Endothelial cell of umbilical vein (primary cell): ENCODE measurements at regions not wholly inside any gene's neighbourhood (a gene's known extent, or its start where the extent isn't known, plus 50 kb on each side); places are given as distances from the start of the nearest gene placed in this dataset.

ENCODE experiments used
- BruUV-seq: library from RNA; stranded (reverse); fragments of 400-500 nt; replicated peaks from 2 replicates; lab custom pipeline; 2021; lab: Mats Ljungman, UMichigan
- CTCF ChIA-PET: fragments of 300-600, 350-600 bp; sonication (Branson Sonifier 250); formaldehyde crosslinking; loops from one replicate; lab custom pipeline; 2021; ENCODE audit warnings: antibody characterized with exemption, inconsistent platforms; lab: Charles Lee
- POLR2A ChIA-PET: fragments of 300-600, 350-600 bp; sonication (Branson Sonifier 250); formaldehyde crosslinking; loops from one replicate; lab custom pipeline; 2021; ENCODE audit warnings: antibody characterized with exemption, inconsistent platforms; lab: Charles Lee
- DNase-seq: peaks from one replicate; pipeline ENCODE4 v3.0.0-alpha.2; 2011; ENCODE audit warnings: low read depth, low spot score
- FAIRE-seq: peaks from 2 replicates; lab custom pipeline; 2011; peaks lifted over from hg19 to GRCh38; lab: Jason Lieb, UNC
- H2AFZ ChIP-seq: 2 replicates; pipeline ENCODE4 v1.6.0; 2012; ENCODE audit warnings: low read depth, low read length, control low read depth, inconsistent platforms
- H3K27ac ChIP-seq: 2 replicates; pipeline ENCODE4 v1.5.1; 2011; ENCODE audit warnings: low read depth, mild to moderate bottlenecking, control low read depth, low read length, moderate library complexity; ENCODE audit not compliant: insufficient read depth
- H3K27me3 ChIP-seq, 2 experiments: 2 replicates each; pipeline versions ENCODE4 v1.6.0 to v1.6.1; 2011; ENCODE audit warnings: low read length in 2 of 2, mixed read lengths in 1 of 2; ENCODE audit not compliant: control insufficient read depth in 2 of 2, insufficient read depth in 2 of 2
- H3K36me3 ChIP-seq, 2 experiments: 2 replicates in 1 of 2; 3 replicates in 1 of 2; pipeline ENCODE4 v1.5.1; 2011; ENCODE audit warnings: low read length in 2 of 2, mild to moderate bottlenecking in 1 of 2, moderate library complexity in 1 of 2; ENCODE audit not compliant: control insufficient read depth in 2 of 2, insufficient read depth in 2 of 2; ENCODE audit errors: extremely low read depth in 1 of 2
- H3K4me1 ChIP-seq: 3 replicates; pipeline ENCODE4 v1.5.1; 2011; ENCODE audit warnings: mild to moderate bottlenecking, low read length; ENCODE audit not compliant: control insufficient read depth, insufficient read depth; ENCODE audit errors: extremely low read depth
- H3K4me2 ChIP-seq: 2 replicates; pipeline ENCODE4 v1.6.1; 2011; ENCODE audit warnings: low read length, control low read depth, mixed read lengths; ENCODE audit not compliant: insufficient read depth
- H3K4me3 ChIP-seq, 3 experiments: fragments of 200-600 bp in 1 of 3; sonication (generic), shearing (Covaris generic) in 1 of 3; replicated peaks in 1 of 3; 2 replicates each; pipeline ENCODE4 v1.5.1; 2011 to 2016; ENCODE audit warnings: control low read depth in 3 of 3, low read length in 3 of 3, mild to moderate bottlenecking in 2 of 3, inconsistent platforms in 1 of 3, low read depth in 1 of 3, moderate library complexity in 1 of 3; ENCODE audit not compliant: insufficient read depth in 1 of 3
- H3K79me2 ChIP-seq: 2 replicates; pipeline ENCODE4 v1.6.0; 2012; ENCODE audit warnings: low read length, inconsistent platforms; ENCODE audit not compliant: control insufficient read depth, insufficient read depth
- H3K9ac ChIP-seq: replicated peaks from 2 replicates; pipeline ENCODE3; 2011; ENCODE audit warnings: low read length, control low read depth; ENCODE audit not compliant: insufficient read depth; ENCODE audit errors: extremely low read depth
- H3K9me1 ChIP-seq: replicated peaks from 3 replicates; pipeline ENCODE4 v1.6.0; 2011; ENCODE audit warnings: mild to moderate bottlenecking, low read length; ENCODE audit not compliant: control insufficient read depth, insufficient read depth; ENCODE audit errors: extremely low read depth
- H3K9me3 ChIP-seq: replicated peaks from 2 replicates; pipeline ENCODE4 v1.5.1; 2012; ENCODE audit warnings: low read length, inconsistent platforms; ENCODE audit not compliant: control insufficient read depth, insufficient read depth
- H4K20me1 ChIP-seq: replicated peaks from 2 replicates; pipeline ENCODE3; 2011; ENCODE audit warnings: mild to moderate bottlenecking, low read length; ENCODE audit not compliant: control insufficient read depth, insufficient read depth; ENCODE audit errors: extremely low read depth
- EZH2 ChIP-seq: IDR thresholded peaks from 2 replicates; pipeline ENCODE4 v1.6.1; 2012; ENCODE audit warnings: borderline replicate concordance, low read depth, mild to moderate bottlenecking, moderate library complexity, low read length, inconsistent platforms; ENCODE audit not compliant: severe bottlenecking
- FOS ChIP-seq: IDR thresholded peaks from 2 replicates; pipeline ENCODE4 v1.6.1; 2011; ENCODE audit warnings: mild to moderate bottlenecking, low read length, moderate library complexity, borderline replicate concordance; ENCODE audit not compliant: insufficient read depth
- GATA2 ChIP-seq: IDR thresholded peaks from 2 replicates; pipeline ENCODE4 v1.7.0; 2011; ENCODE audit warnings: low read depth, mild to moderate bottlenecking, moderate library complexity, mixed read lengths, low read length; ENCODE audit not compliant: insufficient read length, insufficient read depth
- JUN ChIP-seq: IDR thresholded peaks from 2 replicates; pipeline ENCODE4 v1.6.1; 2011; ENCODE audit warnings: borderline replicate concordance, low read depth; ENCODE audit not compliant: insufficient read length, insufficient read depth
- MYC ChIP-seq: IDR thresholded peaks from one replicate; pipeline ENCODE4 v1.6.1; 2011; ENCODE audit warnings: mild to moderate bottlenecking, low read depth, low read length
- POLR2A ChIP-seq: IDR thresholded peaks from 2 replicates; pipeline ENCODE4 v1.6.1; 2012; ENCODE audit warnings: low read depth, mild to moderate bottlenecking, control low read depth, low read length
- POLR2AphosphoS5 ChIP-seq: IDR thresholded peaks from 2 replicates; pipeline ENCODE4 v1.6.1; 2012; ENCODE audit warnings: low read depth, mild to moderate bottlenecking, control low read depth, low read length, moderate library complexity; ENCODE audit not compliant: insufficient read depth
- dilution Hi-C: fragments of 300-500 bp; cut with MboI; formaldehyde crosslinking; loops from one replicate; pipeline ENCODE4 v1.15.0; 2019; ENCODE audit warnings: low sequenced_read_pairs; ENCODE audit not compliant: extremely low pct_ligation_motif_present
- intact Hi-C: fragments of 100-400 bp; cut with micrococcal nuclease; formaldehyde crosslinking; loops from one replicate; pipeline ENCODE4 v1.10.0; 2022
- TF ChIP-seq, protein P1 (sequence below): IDR thresholded peaks from 2 replicates; pipeline ENCODE4 v1.6.1; 2011; ENCODE audit not compliant: insufficient read depth, insufficient read length
- TF ChIP-seq, protein P2 (sequence below), 2 donors: IDR thresholded peaks; 1 replicate in 1 of 2; 2 replicates in 1 of 2; pipeline ENCODE4 v1.5.1; 2011; ENCODE audit warnings: low read length in 2 of 2, mild to moderate bottlenecking in 2 of 2, moderate library complexity in 2 of 2, control low read depth in 1 of 2, inconsistent platforms in 1 of 2, low read depth in 1 of 2; ENCODE audit not compliant: insufficient read depth in 1 of 2; ENCODE audit errors: extremely low read depth in 1 of 2

GRCh38 chr11:30653606-30654005, 67.5 kb upstream of the MPPED2 start:
- intact Hi-C loops = no loop called here
- POLR2A ChIA-PET = no interaction called here

More at GRCh38 chr11:30653606-30654005, 67.5 kb upstream of the MPPED2 start:
- H3K4me3 ChIP-seq = no peak overlapping the region
- FAIRE-seq (no peak), DNase-seq (no peak)
- no peak overlapping the region for H3K27ac ChIP-seq
- H3K36me3 ChIP-seq = no peaks in the 10 kb centered on the region
- no peaks in the 10 kb centered on the region for H3K79me2 ChIP-seq
- TF ChIP-seq EZH2 = no peak
- TF ChIP-seq, protein P1, sequence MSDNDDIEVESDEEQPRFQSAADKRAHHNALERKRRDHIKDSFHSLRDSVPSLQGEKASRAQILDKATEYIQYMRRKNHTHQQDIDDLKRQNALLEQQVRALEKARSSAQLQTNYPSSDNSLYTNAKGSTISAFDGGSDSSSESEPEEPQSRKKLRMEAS = no peak
- TF ChIP-seq POLR2A = no peak
- TF ChIP-seq MYC = no peak
- no peak for TF ChIP-seq JUN
- no peak for TF ChIP-seq GATA2
- no peak for TF ChIP-seq POLR2AphosphoS5
- no peak for TF ChIP-seq FOS
- TF ChIP-seq, protein P2, sequence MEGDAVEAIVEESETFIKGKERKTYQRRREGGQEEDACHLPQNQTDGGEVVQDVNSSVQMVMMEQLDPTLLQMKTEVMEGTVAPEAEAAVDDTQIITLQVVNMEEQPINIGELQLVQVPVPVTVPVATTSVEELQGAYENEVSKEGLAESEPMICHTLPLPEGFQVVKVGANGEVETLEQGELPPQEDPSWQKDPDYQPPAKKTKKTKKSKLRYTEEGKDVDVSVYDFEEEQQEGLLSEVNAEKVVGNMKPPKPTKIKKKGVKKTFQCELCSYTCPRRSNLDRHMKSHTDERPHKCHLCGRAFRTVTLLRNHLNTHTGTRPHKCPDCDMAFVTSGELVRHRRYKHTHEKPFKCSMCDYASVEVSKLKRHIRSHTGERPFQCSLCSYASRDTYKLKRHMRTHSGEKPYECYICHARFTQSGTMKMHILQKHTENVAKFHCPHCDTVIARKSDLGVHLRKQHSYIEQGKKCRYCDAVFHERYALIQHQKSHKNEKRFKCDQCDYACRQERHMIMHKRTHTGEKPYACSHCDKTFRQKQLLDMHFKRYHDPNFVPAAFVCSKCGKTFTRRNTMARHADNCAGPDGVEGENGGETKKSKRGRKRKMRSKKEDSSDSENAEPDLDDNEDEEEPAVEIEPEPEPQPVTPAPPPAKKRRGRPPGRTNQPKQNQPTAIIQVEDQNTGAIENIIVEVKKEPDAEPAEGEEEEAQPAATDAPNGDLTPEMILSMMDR (IDR thresholded peaks at IDR 0.05; ENCODE audit: extremely low read depth in 1 of 2, insufficient read depth in 1 of 2, low read depth in 1 of 2, low read length in 2 of 2) = no peak
- H3K9me1 ChIP-seq = no peaks in the 10 kb centered on the region
- BruUV-seq = no TSS peak
- no peaks in the 10 kb centered on the region for H4K20me1 ChIP-seq
- CTCF ChIA-PET = interaction anchor here (0.6 kb wide), 1 partner anchor 74 kb away, joined by 3 read pairs; no protein-coding TSS in a partner anchor
- H2AFZ ChIP-seq = no peak overlapping the region
- no peaks in the 10 kb centered on the region for H3K4me1 ChIP-seq
- no peaks in the 10 kb centered on the region for H3K27me3 ChIP-seq
- no peak overlapping the region for H3K9ac ChIP-seq
- H3K4me2 ChIP-seq = no peak overlapping the region
- dilution Hi-C loops = no loop called here
- no peaks in the 10 kb centered on the region for H3K9me3 ChIP-seq
